ENCODE measurements at regions not wholly inside any gene's neighbourhood (a gene's known extent, or its start where the extent isn't known, plus 50 kb on each side); places are given as distances from the start of the nearest gene placed in this dataset.

- Histone ChIP-seq H3K27ac (no peak overlapping the region), H3K27me3 (no peaks in the 10 kb centered on the region), H3K4me3 (no peak overlapping the region), H3K9me3 (no peaks in the 10 kb centered on the region), H3K4me1 (no peaks in the 10 kb centered on the region), H3K36me3 (no peaks in the 10 kb centered on the region)
- no peak for TF ChIP-seq CTCF (IDR thresholded peaks at IDR 0.05)
- no peak for DNase-seq (ENCODE audit: low spot score)
Measured at GRCh38 chr2:175441181-175441761, 259.8 kb upstream of the ATP5MC3 start.

GRCh38 chr2:175439416-175439815, 257.9 kb upstream of the ATP5MC3 start:
- H3K4me3 ChIP-seq = no peak overlapping the region
- H3K4me1 ChIP-seq = no peaks in the 10 kb centered on the region
- no peaks in the 10 kb centered on the region for H3K9me3 ChIP-seq
- no peak for DNase-seq (ENCODE audit: low spot score)
- no peaks in the 10 kb centered on the region for H3K27me3 ChIP-seq
- TF ChIP-seq CTCF (IDR thresholded peaks at IDR 0.05) = no peak
- no peaks in the 10 kb centered on the region for H3K36me3 ChIP-seq
- no peak overlapping the region for H3K27ac ChIP-seq

- no peaks in the 10 kb centered on the region for H3K9me3 ChIP-seq
Measured at GRCh38 chr2:175437167-175437566, 255.7 kb upstream of the ATP5MC3 start.

GRCh38 chr2:175436076-175436475, 254.6 kb upstream of the ATP5MC3 start:
- Histone ChIP-seq H3K9me3 (no peaks in the 10 kb centered on the region), H3K27me3 (no peaks in the 10 kb centered on the region), H3K36me3 (no peaks in the 10 kb centered on the region), H3K27ac (no peak overlapping the region), H3K4me3 (no peak overlapping the region), H3K4me1 (no peaks in the 10 kb centered on the region)
- no peak for TF ChIP-seq CTCF (IDR thresholded peaks at IDR 0.05)
- DNase-seq (ENCODE audit: low spot score) = no peak

More at GRCh38 chr2:175437167-175437566, 255.7 kb upstream of the ATP5MC3 start:
- no peak for DNase-seq (ENCODE audit: low spot score)
- Histone ChIP-seq H3K27ac (no peak overlapping the region), H3K27me3 (no peaks in the 10 kb centered on the region), H3K36me3 (no peaks in the 10 kb centered on the region), H3K4me3 (no peak overlapping the region), H3K4me1 (no peaks in the 10 kb centered on the region)
- no peak for TF ChIP-seq CTCF (IDR thresholded peaks at IDR 0.05)

- no peak for TF ChIP-seq CTCF (IDR thresholded peaks at IDR 0.05)
Measured at GRCh38 chr2:175435012-175435411, 253.5 kb upstream of the ATP5MC3 start.

GRCh38 chr2:175432793-175433192, 251.3 kb upstream of the ATP5MC3 start:
- H3K9me3 ChIP-seq = peaks cover 0 to 6% of the 10 kb centered on the region in 2 donors
- H3K4me1 ChIP-seq = no peaks in the 10 kb centered on the region
- no peaks in the 10 kb centered on the region for H3K36me3 ChIP-seq
- no peak overlapping the region for H3K4me3 ChIP-seq
- H3K27me3 ChIP-seq = no peaks in the 10 kb centered on the region
- TF ChIP-seq CTCF (IDR thresholded peaks at IDR 0.05) = no peak
- no peak for DNase-seq (ENCODE audit: low spot score)
- no peak overlapping the region for H3K27ac ChIP-seq

More at GRCh38 chr2:175435012-175435411, 253.5 kb upstream of the ATP5MC3 start:
- no peak overlapping the region for H3K4me3 ChIP-seq
- DNase-seq (ENCODE audit: low spot score) = no peak
- H3K9me3 ChIP-seq = no peaks in the 10 kb centered on the region
- H3K4me1 ChIP-seq = no peaks in the 10 kb centered on the region
- H3K27me3 ChIP-seq = no peaks in the 10 kb centered on the region
- no peak overlapping the region for H3K27ac ChIP-seq
- no peaks in the 10 kb centered on the region for H3K36me3 ChIP-seq

All from right atrium auricular region (tissue), 2 donors.